Sigmoid colon (tissue), 6 donors: ENCODE measurements at regions not wholly inside any gene's neighbourhood (a gene's known extent, or its start where the extent isn't known, plus 50 kb on each side); places are given as distances from the start of the nearest gene placed in this dataset.
A peak's percentile ranks its signal among the peaks of the same experiment; 100 is the strongest.

Experiments
- DNase-seq: peaks from one replicate; pipeline ENCODE4 v3.0.0-alpha.2; 2019
- H3K27ac ChIP-seq, 4 donors: fragments of 200-600 bp; sonication (generic); one replicate each; pipeline ENCODE4 v1.5.1; 2016 to 2019; ENCODE audit warnings: mild to moderate bottlenecking in 1 of 4
- H3K27me3 ChIP-seq, 3 donors: fragments of 200-600 bp; sonication (generic); one replicate each; pipeline ENCODE4 v1.5.1; 2019; ENCODE audit warnings: mild to moderate bottlenecking in 1 of 3
- H3K36me3 ChIP-seq, 4 donors: fragments of 200-600 bp; sonication (generic); one replicate each; pipeline ENCODE4 v1.5.1; 2016 to 2019
- H3K4me1 ChIP-seq, 4 donors: fragments of 200-600 bp; sonication (generic); one replicate each; pipeline ENCODE4 v1.5.1; 2017 to 2019
- H3K4me3 ChIP-seq, 4 donors: fragments of 200-600 bp; sonication (generic); one replicate each; pipeline ENCODE4 v1.5.1; 2017 to 2019; ENCODE audit warnings: mild to moderate bottlenecking in 2 of 4, moderate library complexity in 1 of 4
- H3K9me3 ChIP-seq, 4 donors: fragments of 200-600 bp in 3 of 4; sonication (generic) in 3 of 4; one replicate each; pipeline versions ENCODE4 v1.5.1 to v1.6.1; 2013 to 2019
- CTCF ChIP-seq, 4 experiments: fragments of 450-650 bp in 3 of 4; fragments of 200-600 bp in 1 of 4; IDR thresholded peaks; one replicate each; pipeline ENCODE4 v1.5.1; 2016 to 2019; ENCODE audit warnings: antibody characterized with exemption in 4 of 4, mild to moderate bottlenecking in 3 of 4, moderate library complexity in 2 of 4
- EP300 ChIP-seq, 4 donors: sonication (generic); formaldehyde crosslinking; IDR thresholded peaks; one replicate each; pipeline ENCODE4 v1.6.1; 2017; ENCODE audit warnings: antibody characterized with exemption in 4 of 4
- POLR2A ChIP-seq, 2 donors: fragments of 450-650 bp; IDR thresholded peaks; one replicate each; pipeline ENCODE4 v1.6.1; 2016; ENCODE audit warnings: antibody characterized with exemption in 2 of 2, mild to moderate bottlenecking in 2 of 2, moderate library complexity in 2 of 2
- POLR2AphosphoS5 ChIP-seq, 4 donors: sonication (generic); formaldehyde crosslinking; IDR thresholded peaks; one replicate each; pipeline ENCODE4 v1.6.1; 2017; ENCODE audit warnings: antibody characterized with exemption in 4 of 4
- WGBS, 2 donors: extraction: QIAGEN DNeasy Blood & Tissue Kit; methylation state at CpG; one replicate each; pipeline ENCODE4 v1.1.7; 2013; 5-methylcytosine and 5-hydroxymethylcytosine counted together
- intact Hi-C: fragments of 100-400 bp; cut with DNase I; formaldehyde crosslinking; loops from one replicate; pipeline ENCODE4 v1.15.1; 2023
- donor health status: healthy with polysubstance abuse.
- donor health status: healthy.

GRCh38 chr6:143564484-143565017 is 53.0 kb upstream of the FUCA2 start:
- WGBS, 2 donors = 88 to 92% methylated on average over 6 of the region's 6 CpGs
- H3K4me1 ChIP-seq = peaks cover 0 to 6% (median 3%) of the 10 kb centered on the region in 4 donors
- intact Hi-C loops = no loop called here
- no peaks in the 10 kb centered on the region for H3K9me3 ChIP-seq
- no peaks in the 10 kb centered on the region for H3K27me3 ChIP-seq
- H3K36me3 ChIP-seq = no peaks in the 10 kb centered on the region
- TF ChIP-seq EP300 (IDR thresholded peaks at IDR 0.05) = no peak
- TF ChIP-seq POLR2AphosphoS5 (IDR thresholded peaks at IDR 0.05) = peak in 1 of 4 donors; percentile 33
- H3K4me3 ChIP-seq = no peak overlapping the region
- DNase-seq = no peak
- no peak overlapping the region for H3K27ac ChIP-seq

GRCh38 chr6:143562143-143562542 is 50.6 kb upstream of the FUCA2 start:
- Histone ChIP-seq H3K9me3 (no peaks in the 10 kb centered on the region), H3K4me1 (peaks cover 0 to 6% (median 0%) of the 10 kb centered on the region in 4 donors), H3K27ac (no peak overlapping the region), H3K36me3 (no peaks in the 10 kb centered on the region), H3K4me3 (no peak overlapping the region), H3K27me3 (no peaks in the 10 kb centered on the region)
- no peak for DNase-seq
- intact Hi-C loops = no loop called here
- WGBS, 2 donors = 83 to 86% methylated on average over 4 of the region's 4 CpGs
- TF ChIP-seq EP300 (IDR thresholded peaks at IDR 0.05) = no peak
- no peak for TF ChIP-seq POLR2A (IDR thresholded peaks at IDR 0.05)
- TF ChIP-seq POLR2AphosphoS5 (IDR thresholded peaks at IDR 0.05) = no peak
- no peak for TF ChIP-seq CTCF (IDR thresholded peaks at IDR 0.05)
